GM12873 (cell line): ENCODE measurements at regions not wholly inside any gene's neighbourhood (a gene's known extent, or its start where the extent isn't known, plus 50 kb on each side); places are given as distances from the start of the nearest gene placed in this dataset.

Source experiments
- TF ChIP-seq, protein P1 (sequence below): IDR thresholded peaks from 2 replicates; pipeline ENCODE4 v1.5.1; 2012; ENCODE audit warnings: low read depth, mild to moderate bottlenecking, moderate library complexity, low read length, control low read depth; ENCODE audit not compliant: insufficient read depth; ENCODE audit errors: missing control alignments

DNA sequence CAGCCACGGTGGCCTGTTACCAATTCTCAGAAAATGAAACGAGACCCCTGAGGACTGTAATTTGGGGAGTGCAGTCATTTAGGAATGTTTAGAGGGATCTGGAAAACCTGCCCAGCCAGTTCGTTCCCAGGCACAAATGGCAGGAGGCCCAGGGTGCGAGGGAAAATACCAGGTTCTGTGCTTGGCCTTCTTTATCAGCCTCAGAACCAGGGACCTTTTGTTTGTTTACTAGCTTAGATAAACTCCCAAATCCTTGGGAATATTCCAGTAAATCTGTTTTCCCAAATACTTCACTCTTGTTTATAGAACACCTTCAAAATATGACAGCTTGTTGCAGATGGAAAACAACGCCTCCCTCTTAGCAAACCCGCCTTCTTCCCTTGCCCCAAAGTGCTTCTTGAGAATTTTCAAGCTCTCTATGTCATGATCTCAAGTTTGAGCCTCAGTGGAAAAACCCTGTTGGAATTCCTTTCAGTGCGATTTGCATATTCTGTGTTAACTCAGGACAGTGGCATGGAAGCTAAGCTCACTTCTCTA lies 400.3 kb upstream of the SMIM21 start:
- TF ChIP-seq, protein P1, sequence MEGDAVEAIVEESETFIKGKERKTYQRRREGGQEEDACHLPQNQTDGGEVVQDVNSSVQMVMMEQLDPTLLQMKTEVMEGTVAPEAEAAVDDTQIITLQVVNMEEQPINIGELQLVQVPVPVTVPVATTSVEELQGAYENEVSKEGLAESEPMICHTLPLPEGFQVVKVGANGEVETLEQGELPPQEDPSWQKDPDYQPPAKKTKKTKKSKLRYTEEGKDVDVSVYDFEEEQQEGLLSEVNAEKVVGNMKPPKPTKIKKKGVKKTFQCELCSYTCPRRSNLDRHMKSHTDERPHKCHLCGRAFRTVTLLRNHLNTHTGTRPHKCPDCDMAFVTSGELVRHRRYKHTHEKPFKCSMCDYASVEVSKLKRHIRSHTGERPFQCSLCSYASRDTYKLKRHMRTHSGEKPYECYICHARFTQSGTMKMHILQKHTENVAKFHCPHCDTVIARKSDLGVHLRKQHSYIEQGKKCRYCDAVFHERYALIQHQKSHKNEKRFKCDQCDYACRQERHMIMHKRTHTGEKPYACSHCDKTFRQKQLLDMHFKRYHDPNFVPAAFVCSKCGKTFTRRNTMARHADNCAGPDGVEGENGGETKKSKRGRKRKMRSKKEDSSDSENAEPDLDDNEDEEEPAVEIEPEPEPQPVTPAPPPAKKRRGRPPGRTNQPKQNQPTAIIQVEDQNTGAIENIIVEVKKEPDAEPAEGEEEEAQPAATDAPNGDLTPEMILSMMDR = no peak

DNA sequence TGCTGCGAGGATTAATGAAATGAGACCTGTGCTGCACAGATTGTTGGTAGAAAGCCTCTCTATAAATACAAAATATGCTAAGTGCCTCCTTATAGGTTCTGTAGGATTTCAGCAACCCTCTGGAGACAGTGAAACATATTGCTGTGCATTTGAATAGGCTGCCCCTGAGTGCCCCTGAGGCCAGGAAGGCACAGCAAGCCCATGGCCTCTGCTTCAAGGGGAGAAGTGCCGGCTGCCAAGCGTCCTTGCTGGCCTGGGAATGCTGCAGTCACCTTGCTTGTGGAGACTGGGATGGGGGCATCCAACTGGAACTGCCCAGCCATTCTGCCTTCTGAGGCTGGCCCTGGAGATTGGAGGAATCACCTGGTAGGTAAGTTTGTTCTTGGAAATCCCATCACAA lies 397.2 kb upstream of the SMIM21 start:
- TF ChIP-seq, protein P1 = no peak

DNA sequence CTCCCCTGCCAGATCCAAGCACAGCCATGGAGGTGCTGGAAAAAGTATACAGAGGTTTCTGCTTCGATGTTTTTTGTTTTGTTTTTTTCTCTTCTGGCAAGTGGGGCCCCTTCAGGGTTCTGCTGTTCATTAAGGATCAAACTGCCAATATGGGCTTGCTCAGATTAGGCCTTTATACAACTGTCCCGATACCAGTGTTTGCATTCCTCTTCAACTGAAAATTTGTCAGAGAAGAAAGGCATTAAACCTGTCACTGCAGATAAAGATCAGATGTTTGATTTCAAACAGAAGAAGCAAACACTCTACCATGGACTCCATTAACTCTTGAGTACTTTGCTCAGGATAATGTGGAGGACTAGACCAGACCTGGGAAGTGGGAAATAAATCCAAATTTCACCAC lies 396.0 kb upstream of the SMIM21 start:
- TF ChIP-seq, protein P1 = no peak

DNA sequence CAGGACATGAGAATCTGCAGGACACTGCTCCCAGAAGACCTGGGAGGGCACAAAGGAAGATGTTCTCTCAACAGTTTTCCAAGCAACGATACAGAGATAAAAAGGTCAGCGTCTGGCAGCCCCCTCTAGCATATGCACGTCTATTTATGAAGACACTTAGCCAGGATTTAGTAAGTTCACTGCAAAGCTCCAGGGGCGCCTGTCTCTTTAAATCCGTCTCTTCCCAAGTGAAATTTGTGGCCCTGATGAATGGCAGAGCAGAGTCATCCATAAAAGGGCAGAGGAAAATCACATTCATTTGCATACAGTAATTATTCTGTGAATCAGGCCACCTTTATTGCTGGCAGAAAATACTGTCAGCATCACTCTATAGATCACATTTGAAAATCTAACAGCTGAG lies 390.9 kb upstream of the SMIM21 start:
- TF ChIP-seq, protein P1 = no peak

DNA sequence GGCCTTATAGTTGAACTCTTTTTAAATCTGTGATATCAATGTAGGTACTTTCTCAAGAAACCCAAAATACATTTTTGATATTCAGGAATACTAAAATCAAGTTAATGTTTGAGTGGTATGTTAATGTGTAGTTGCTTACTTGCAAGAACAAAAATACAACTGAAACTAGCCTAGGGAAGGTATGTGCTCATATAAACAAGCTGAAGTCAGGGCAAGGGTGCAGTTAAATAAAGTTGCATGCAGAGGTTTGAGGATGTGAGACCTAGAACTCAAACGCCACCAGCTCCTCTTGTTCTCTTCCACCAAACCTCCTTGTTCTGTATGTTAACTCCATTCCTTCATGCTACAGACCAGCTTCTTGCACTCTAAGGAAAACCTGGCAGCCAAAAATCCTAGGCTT lies 388.3 kb upstream of the SMIM21 start:
- TF ChIP-seq, protein P1 = no peak

DNA sequence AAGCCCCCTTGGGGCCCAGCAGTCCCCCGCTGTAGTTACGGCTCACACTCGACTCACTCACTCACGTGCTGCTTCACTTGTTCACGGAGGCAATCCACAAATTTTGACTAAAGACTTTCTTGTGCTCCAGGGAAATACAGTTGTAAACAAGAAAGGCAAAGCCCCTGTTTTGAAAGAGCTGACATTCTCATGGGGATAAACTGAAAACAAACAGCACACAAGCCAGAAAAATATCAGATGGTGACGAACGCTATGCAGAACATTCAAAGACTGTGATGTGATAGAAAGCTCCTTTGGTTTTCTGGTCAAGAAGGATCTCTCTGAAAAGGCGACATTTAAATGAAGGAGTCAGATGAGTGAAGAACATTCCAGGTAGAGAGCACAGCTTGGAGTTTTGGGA lies 385.3 kb upstream of the SMIM21 start:
- TF ChIP-seq, protein P1 = no peak

DNA sequence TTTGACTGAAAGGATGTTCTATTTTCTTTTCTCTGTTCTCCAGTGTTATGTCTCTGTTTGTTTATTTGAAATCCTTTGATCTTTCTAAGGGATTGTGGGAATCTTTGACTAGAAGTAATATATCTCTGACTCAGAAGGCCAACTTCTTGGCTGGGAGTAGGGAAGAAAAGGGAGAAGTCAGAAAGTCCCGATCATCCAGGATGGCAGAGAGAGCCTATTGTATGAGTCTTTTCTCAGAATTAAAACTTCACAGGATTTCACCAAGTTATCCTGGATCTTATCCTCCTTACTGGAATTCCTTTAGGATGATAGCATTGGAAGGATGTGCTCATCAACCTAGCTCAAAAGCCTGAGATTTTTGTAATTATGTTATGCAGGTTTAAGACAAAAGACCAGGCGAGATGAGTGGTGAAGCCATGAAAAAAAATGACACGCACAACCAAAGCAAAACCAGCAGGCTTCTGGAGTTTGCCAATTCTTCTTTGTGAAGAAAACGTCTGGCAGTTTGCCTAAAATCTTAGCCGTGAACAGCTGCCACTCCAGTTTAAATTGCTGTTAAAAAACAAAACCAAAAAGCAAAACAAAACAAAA lies 383.6 kb upstream of the SMIM21 start:
- TF ChIP-seq, protein P1 = no peak
